ENCODE measurements at regions not wholly inside any gene's neighbourhood (a gene's known extent, or its start where the extent isn't known, plus 50 kb on each side); places are given as distances from the start of the nearest gene placed in this dataset.

DNA sequence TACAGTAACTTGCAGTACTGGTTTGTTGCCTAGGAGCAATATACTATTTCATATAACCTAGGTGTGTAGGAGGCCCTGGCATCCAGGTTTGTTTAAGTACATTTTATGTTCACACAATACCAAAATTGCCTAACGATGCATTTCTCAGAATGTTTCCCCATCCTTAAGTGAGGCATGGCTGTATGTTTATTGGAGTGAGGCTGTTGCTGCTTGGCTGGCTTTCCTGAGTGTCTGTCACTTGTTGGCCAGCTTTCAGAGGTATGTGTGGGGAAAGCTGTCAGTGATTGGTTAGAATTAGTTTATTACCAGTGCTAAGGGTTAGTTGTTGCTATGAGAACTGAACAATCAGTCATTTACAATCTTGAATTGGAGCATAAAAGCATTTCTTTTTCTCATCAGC lies 154.1 kb upstream of the CDH12 start:
- Histone ChIP-seq H3K9me3 (ENCODE audit: low read depth) (no peaks in the 10 kb centered on the region), H3K4me1 (ENCODE audit: insufficient read depth) (no peaks in the 10 kb centered on the region), H3K9me2 (ENCODE audit: insufficient read depth) (no peaks in the 10 kb centered on the region), H3K27ac (no peak overlapping the region), H3K9ac (no peak overlapping the region), H3K4me3 (no peak overlapping the region), H4K20me1 (ENCODE audit: insufficient read depth) (no peaks in the 10 kb centered on the region), H3K27me3 (replicated peaks; ENCODE audit: insufficient read depth) (no peaks in the 10 kb centered on the region), H3F3A (ENCODE audit: insufficient read depth) (no peaks in the 10 kb centered on the region), H3K4me2 (ENCODE audit: unreplicated experiment) (no peak overlapping the region), H3K36me3 (ENCODE audit: low read depth) (no peaks in the 10 kb centered on the region), H3K79me2 (ENCODE audit: insufficient read depth) (no peaks in the 10 kb centered on the region), H2AFZ (no peak overlapping the region)
- in situ Hi-C loops (cut with MboI), result no loop called here
- DNase-seq, result no peak
- WGBS, 2 experiments (ENCODE audit: low coverage in 1 of 2, low lambda C conversion rate in 2 of 2, missing lambda C conversion rate in 2 of 2), result 18 to 25% methylated on average over 1 of the region's 1 CpG
- TF ChIP-seq EZH2phosphoT487 (IDR thresholded peaks at IDR 0.05; ENCODE audit: insufficient read depth, low read depth), result no peak
- TF ChIP-seq EZH2 (IDR thresholded peaks at IDR 0.05; ENCODE audit: insufficient read depth, poor library complexity, severe bottlenecking), result no peak

GRCh38 chr5:23001120-23001519 lies 148.0 kb upstream of the CDH12 start:
- H3K9me3 ChIP-seq (ENCODE audit: low read depth), result no peaks in the 10 kb centered on the region
- no peaks in the 10 kb centered on the region for H3K36me3 ChIP-seq (ENCODE audit: low read depth)
- no peak overlapping the region for H3K4me3 ChIP-seq
- H3K9me2 ChIP-seq (ENCODE audit: insufficient read depth), result no peaks in the 10 kb centered on the region
- TF ChIP-seq EZH2 (IDR thresholded peaks at IDR 0.05; ENCODE audit: insufficient read depth, poor library complexity, severe bottlenecking) (no peak), EZH2phosphoT487 (IDR thresholded peaks at IDR 0.05; ENCODE audit: insufficient read depth, low read depth) (no peak)
- H3K9ac ChIP-seq, result no peak overlapping the region
- H3F3A ChIP-seq (ENCODE audit: insufficient read depth), result no peaks in the 10 kb centered on the region
- no peak overlapping the region for H2AFZ ChIP-seq
- in situ Hi-C loops (cut with MboI), result no loop called here
- no peaks in the 10 kb centered on the region for H4K20me1 ChIP-seq (ENCODE audit: insufficient read depth)
- H3K27me3 ChIP-seq (replicated peaks; ENCODE audit: insufficient read depth), result no peaks in the 10 kb centered on the region
- no peak overlapping the region for H3K27ac ChIP-seq
- 49 to 50% methylated on average over 3 of the region's 3 CpGs for WGBS, 2 experiments (ENCODE audit: low coverage in 1 of 2, low lambda C conversion rate in 2 of 2, missing lambda C conversion rate in 2 of 2)
- H3K4me1 ChIP-seq (ENCODE audit: insufficient read depth), result no peaks in the 10 kb centered on the region
- H3K79me2 ChIP-seq (ENCODE audit: insufficient read depth), result no peaks in the 10 kb centered on the region
- DNase-seq, result no peak
- no peak overlapping the region for H3K4me2 ChIP-seq (ENCODE audit: unreplicated experiment)

DNA sequence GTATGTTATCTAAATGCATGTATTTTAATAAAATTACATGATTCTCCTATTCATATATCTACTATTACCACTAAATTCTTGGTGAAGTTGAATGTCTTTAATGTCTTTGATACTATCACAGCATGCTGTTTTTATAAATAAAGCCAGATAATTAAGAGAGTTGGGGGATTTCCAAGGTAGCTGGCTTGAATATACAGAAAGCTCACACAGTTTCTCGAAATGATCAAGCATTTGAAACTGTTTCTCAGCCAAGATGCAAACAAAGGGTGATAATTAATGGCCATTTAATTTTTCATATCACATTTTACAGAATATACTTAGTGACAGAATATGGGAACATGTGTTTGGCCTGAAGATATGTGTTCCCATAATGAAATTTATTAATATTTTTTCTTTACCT lies 145.6 kb upstream of the CDH12 start:
- H3F3A ChIP-seq (ENCODE audit: insufficient read depth), result no peaks in the 10 kb centered on the region
- no peaks in the 10 kb centered on the region for H3K9me2 ChIP-seq (ENCODE audit: insufficient read depth)
- H3K36me3 ChIP-seq (ENCODE audit: low read depth), result no peaks in the 10 kb centered on the region
- no peak overlapping the region for H2AFZ ChIP-seq
- TF ChIP-seq EZH2phosphoT487 (IDR thresholded peaks at IDR 0.05; ENCODE audit: insufficient read depth, low read depth) (no peak), EZH2 (IDR thresholded peaks at IDR 0.05; ENCODE audit: insufficient read depth, poor library complexity, severe bottlenecking) (no peak)
- no peak overlapping the region for H3K4me3 ChIP-seq
- no peaks in the 10 kb centered on the region for H3K27me3 ChIP-seq (replicated peaks; ENCODE audit: insufficient read depth)
- no peaks in the 10 kb centered on the region for H3K4me1 ChIP-seq (ENCODE audit: insufficient read depth)
- DNase-seq, result no peak
- no peaks in the 10 kb centered on the region for H3K9me3 ChIP-seq (ENCODE audit: low read depth)
- in situ Hi-C loops (cut with MboI), result no loop called here
- 0% methylated on average over 1 of the region's 1 CpG for WGBS, 2 experiments (ENCODE audit: low coverage in 1 of 2, low lambda C conversion rate in 2 of 2, missing lambda C conversion rate in 2 of 2)
- no peak overlapping the region for H3K27ac ChIP-seq
- no peaks in the 10 kb centered on the region for H4K20me1 ChIP-seq (ENCODE audit: insufficient read depth)
- no peak overlapping the region for H3K9ac ChIP-seq
- H3K79me2 ChIP-seq (ENCODE audit: insufficient read depth), result no peaks in the 10 kb centered on the region
- no peak overlapping the region for H3K4me2 ChIP-seq (ENCODE audit: unreplicated experiment)

DNA sequence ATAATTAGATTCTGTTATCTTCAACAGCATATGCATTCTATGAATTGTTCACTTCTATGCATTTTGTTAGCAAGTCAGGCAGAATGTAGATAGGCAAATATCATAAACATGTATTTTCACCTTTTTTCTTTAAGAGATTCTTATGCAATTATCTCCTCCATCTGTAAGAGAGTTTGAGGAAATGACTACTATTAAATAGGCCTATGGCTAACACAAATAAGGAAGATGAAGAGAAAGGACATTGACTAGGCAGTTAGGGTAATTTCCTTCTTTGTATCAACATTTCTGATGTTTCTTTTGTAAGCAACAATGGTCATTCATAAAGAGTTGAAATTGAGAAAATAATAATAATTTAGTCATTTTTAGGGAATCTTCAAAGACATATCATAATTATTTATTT lies 145.2 kb upstream of the CDH12 start:
- no peaks in the 10 kb centered on the region for H3F3A ChIP-seq (ENCODE audit: insufficient read depth)
- no peaks in the 10 kb centered on the region for H3K9me3 ChIP-seq (ENCODE audit: low read depth)
- no peaks in the 10 kb centered on the region for H3K27me3 ChIP-seq (replicated peaks; ENCODE audit: insufficient read depth)
- no peak overlapping the region for H3K27ac ChIP-seq
- H3K4me1 ChIP-seq (ENCODE audit: insufficient read depth), result no peaks in the 10 kb centered on the region
- H3K9me2 ChIP-seq (ENCODE audit: insufficient read depth), result no peaks in the 10 kb centered on the region
- H4K20me1 ChIP-seq (ENCODE audit: insufficient read depth), result no peaks in the 10 kb centered on the region
- H2AFZ ChIP-seq, result no peak overlapping the region
- DNase-seq, result no peak
- no peak overlapping the region for H3K9ac ChIP-seq
- no peak overlapping the region for H3K4me2 ChIP-seq (ENCODE audit: unreplicated experiment)
- H3K79me2 ChIP-seq (ENCODE audit: insufficient read depth), result no peaks in the 10 kb centered on the region
- no peak for TF ChIP-seq EZH2phosphoT487 (IDR thresholded peaks at IDR 0.05; ENCODE audit: insufficient read depth, low read depth)
- no peaks in the 10 kb centered on the region for H3K36me3 ChIP-seq (ENCODE audit: low read depth)
- no peak overlapping the region for H3K4me3 ChIP-seq
- in situ Hi-C loops (cut with MboI), result no loop called here

- Histone ChIP-seq H2AFZ (no peak overlapping the region), H3K9me3 (ENCODE audit: low read depth) (no peaks in the 10 kb centered on the region), H3K27me3 (replicated peaks; ENCODE audit: insufficient read depth) (no peaks in the 10 kb centered on the region), H3K9me2 (ENCODE audit: insufficient read depth) (no peaks in the 10 kb centered on the region), H3K4me2 (ENCODE audit: unreplicated experiment) (no peak overlapping the region), H3K27ac (no peak overlapping the region), H3K4me3 (no peak overlapping the region), H3K4me1 (ENCODE audit: insufficient read depth) (no peaks in the 10 kb centered on the region), H3K36me3 (ENCODE audit: low read depth) (no peaks in the 10 kb centered on the region), H3F3A (ENCODE audit: insufficient read depth) (no peaks in the 10 kb centered on the region), H3K79me2 (ENCODE audit: insufficient read depth) (no peaks in the 10 kb centered on the region), H4K20me1 (ENCODE audit: insufficient read depth) (no peaks in the 10 kb centered on the region), H3K9ac (no peak overlapping the region)
- 16 to 31% methylated on average over 6 of the region's 6 CpGs for WGBS, 2 experiments (ENCODE audit: low coverage in 1 of 2, low lambda C conversion rate in 2 of 2, missing lambda C conversion rate in 2 of 2)
- DNase-seq, result no peak
- in situ Hi-C loops (cut with MboI), result no loop called here
- TF ChIP-seq EZH2 (IDR thresholded peaks at IDR 0.05; ENCODE audit: insufficient read depth, poor library complexity, severe bottlenecking) (no peak), EZH2phosphoT487 (IDR thresholded peaks at IDR 0.05; ENCODE audit: insufficient read depth, low read depth) (no peak)
Measured at GRCh38 chr5:22988937-22989336, 135.8 kb upstream of the CDH12 start.
